Common myeloid progenitor, CD34-positive (primary cell): ENCODE measurements at regions not wholly inside any gene's neighbourhood (a gene's known extent, or its start where the extent isn't known, plus 50 kb on each side); places are given as distances from the start of the nearest gene placed in this dataset.

Experiments
- CTCF ChIA-PET: fragments of 350-600 bp; sonication (Branson Sonifier 250); formaldehyde crosslinking; loops from one replicate; lab custom pipeline; 2021; ENCODE audit warnings: antibody characterized with exemption; lab: Charles Lee
- POLR2A ChIA-PET: fragments of 350-600 bp; sonication (Branson Sonifier 250); formaldehyde crosslinking; loops from one replicate; lab custom pipeline; 2021; ENCODE audit warnings: antibody characterized with exemption; lab: Charles Lee
- DNase-seq, 3 donors: peaks; one replicate each; pipeline versions ENCODE4 v3.0.0 to v3.0.0-alpha.2; 2013
- H3K27ac ChIP-seq, 2 experiments: 1 replicate in 1 of 2; 2 replicates in 1 of 2; pipeline ENCODE4 v1.7.0; 2013; ENCODE audit warnings: inconsistent platforms in 2 of 2, low read length in 2 of 2, mild to moderate bottlenecking in 2 of 2, low read depth in 1 of 2, moderate library complexity in 1 of 2; ENCODE audit not compliant: severe bottlenecking in 2 of 2, insufficient read depth in 1 of 2, poor library complexity in 1 of 2
- H3K27me3 ChIP-seq, 5 experiments: replicated peaks in 2 of 5; 1 replicate in 3 of 5; 2 replicates in 2 of 5; pipeline versions ENCODE4 v1.6.1 to v1.7.0; 2013; ENCODE audit warnings: low read length in 4 of 5, mild to moderate bottlenecking in 2 of 5, moderate library complexity in 2 of 5, inconsistent platforms in 1 of 5; ENCODE audit not compliant: insufficient read depth in 5 of 5, control insufficient read depth in 4 of 5
- H3K36me3 ChIP-seq, 4 experiments: 1 replicate in 2 of 4; 2 replicates in 2 of 4; pipeline versions ENCODE4 v1.6.1 to v1.7.0; 2013; ENCODE audit warnings: low read length in 3 of 4, control low read depth in 1 of 4, mild to moderate bottlenecking in 1 of 4; ENCODE audit not compliant: control insufficient read depth in 4 of 4, insufficient read depth in 4 of 4
- H3K4me1 ChIP-seq, 4 experiments: 1 replicate in 3 of 4; 2 replicates in 1 of 4; pipeline versions ENCODE4 v1.6.1 to v1.7.1; 2013; ENCODE audit warnings: low read length in 3 of 4, mild to moderate bottlenecking in 3 of 4, control low read depth in 1 of 4, inconsistent platforms in 1 of 4, moderate library complexity in 1 of 4; ENCODE audit not compliant: control insufficient read depth in 4 of 4, insufficient read depth in 4 of 4; ENCODE audit errors: control extremely low read depth in 1 of 4
- H3K4me3 ChIP-seq, 7 experiments: 1 replicate in 4 of 7; 2 replicates in 3 of 7; pipeline versions ENCODE4 v1.5.1 to v1.7.0; 2013; ENCODE audit warnings: mild to moderate bottlenecking in 7 of 7, low read length in 6 of 7, moderate library complexity in 6 of 7, inconsistent platforms in 2 of 7, low read depth in 2 of 7, control low read depth in 1 of 7; ENCODE audit not compliant: insufficient read depth in 4 of 7, control insufficient read depth in 1 of 7; ENCODE audit errors: extremely low read depth in 1 of 7
- H3K9me3 ChIP-seq, 5 experiments: 1 replicate in 4 of 5; 2 replicates in 1 of 5; pipeline versions ENCODE4 v1.6.1 to v1.7.1; 2013; ENCODE audit warnings: low read length in 4 of 5, mild to moderate bottlenecking in 2 of 5, inconsistent platforms in 1 of 5, low read depth in 1 of 5, moderate library complexity in 1 of 5; ENCODE audit not compliant: control insufficient read depth in 4 of 5, insufficient read depth in 2 of 5; ENCODE audit errors: control extremely low read depth in 1 of 5
- WGBS: methylation state at CpG from one replicate; pipeline ENCODE4 v1.1.5; 2013; ENCODE audit not compliant: insufficient coverage; 5-methylcytosine and 5-hydroxymethylcytosine counted together

DNA sequence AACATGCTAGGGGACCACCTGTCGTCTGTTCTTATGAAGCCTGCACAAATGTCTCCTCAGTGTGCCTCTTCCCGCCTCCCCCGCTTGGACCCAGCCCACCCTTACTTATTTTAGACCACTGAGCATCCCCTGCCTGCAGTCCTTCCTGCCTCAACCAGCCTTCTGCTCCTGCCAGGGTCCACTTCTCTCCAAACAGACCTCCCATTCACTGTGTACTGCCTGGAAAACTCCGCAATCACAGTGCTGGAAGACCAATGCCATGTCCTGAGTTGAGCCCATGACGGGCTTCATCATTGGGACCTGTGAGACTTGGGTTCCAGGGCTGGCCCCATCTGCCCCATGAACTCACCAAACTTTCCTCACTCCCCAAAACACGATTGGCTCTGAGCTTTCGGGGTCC lies 309.4 kb downstream of the IRX1 start:
- Histone ChIP-seq H3K9me3 (peaks cover 0 to 1% (median 0%) of the 10 kb centered on the region in 5 experiments), H3K4me1 (no peaks in the 10 kb centered on the region), H3K4me3 (no peak overlapping the region), H3K27ac (no peak overlapping the region), H3K36me3 (no peaks in the 10 kb centered on the region), H3K27me3 (peaks cover 0 to 2% (median 0%) of the 10 kb centered on the region in 5 experiments)
- ChIA-PET POLR2A (no interaction called here), CTCF (no interaction called here)
- no peak for DNase-seq
- 96% methylated on average over 7 of the region's 7 CpGs for WGBS

- peaks cover 0 to 1% (median 0%) of the 10 kb centered on the region in 5 experiments for H3K9me3 ChIP-seq
Observed at GRCh38 chr5:3905521-3905920, 309.9 kb downstream of the IRX1 start.

DNA sequence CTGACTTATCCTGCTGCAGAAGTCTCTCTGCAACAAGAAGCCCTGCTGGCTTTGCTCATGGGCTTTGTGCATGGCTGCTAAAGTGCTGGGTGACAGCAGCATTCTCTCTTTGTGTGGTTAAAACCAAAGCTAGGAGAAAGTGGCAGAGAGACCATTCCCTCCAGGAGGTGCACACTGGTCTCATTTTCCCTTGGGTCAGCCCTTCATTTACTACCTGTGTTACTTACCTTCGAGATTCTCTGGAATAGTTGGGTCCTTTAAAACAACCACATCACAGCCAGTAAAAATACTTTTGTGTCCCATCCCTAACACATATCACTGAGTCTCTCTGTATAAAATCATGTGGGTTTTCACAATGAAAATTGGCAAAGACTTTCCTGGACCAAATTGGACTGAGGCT lies 315.5 kb downstream of the IRX1 start:
- Histone ChIP-seq H3K4me1 (no peaks in the 10 kb centered on the region), H3K27ac (no peak overlapping the region), H3K4me3 (no peak overlapping the region), H3K9me3 (no peaks in the 10 kb centered on the region), H3K27me3 (no peaks in the 10 kb centered on the region), H3K36me3 (no peaks in the 10 kb centered on the region)
- 80% methylated on average over 1 of the region's 1 CpG for WGBS
- POLR2A ChIA-PET, result no interaction called here
- DNase-seq, result no peak
- CTCF ChIA-PET, result no interaction called here

More at GRCh38 chr5:3905521-3905920, 309.9 kb downstream of the IRX1 start:
- H3K27ac ChIP-seq, result no peak overlapping the region
- no peaks in the 10 kb centered on the region for H3K4me1 ChIP-seq
- POLR2A ChIA-PET, result no interaction called here
- peaks cover 0 to 2% (median 0%) of the 10 kb centered on the region in 5 experiments for H3K27me3 ChIP-seq
- H3K36me3 ChIP-seq, result no peaks in the 10 kb centered on the region
- DNase-seq, result no peak
- CTCF ChIA-PET, result interaction anchor here (1.3 kb wide), 1 partner anchor 10 kb away, joined by 3 read pairs; no protein-coding TSS in a partner anchor
- no peak overlapping the region for H3K4me3 ChIP-seq
- 89% methylated on average over 3 of the region's 3 CpGs for WGBS

GRCh38 chr5:3911773-3912172 lies 316.1 kb downstream of the IRX1 start:
- 86% methylated on average over 3 of the region's 4 CpGs for WGBS
- Histone ChIP-seq H3K4me3 (no peak overlapping the region), H3K9me3 (no peaks in the 10 kb centered on the region), H3K27me3 (no peaks in the 10 kb centered on the region), H3K4me1 (no peaks in the 10 kb centered on the region), H3K27ac (no peak overlapping the region), H3K36me3 (no peaks in the 10 kb centered on the region)
- ChIA-PET POLR2A (no interaction called here), CTCF (no interaction called here)
- DNase-seq, result no peak

- CTCF ChIA-PET, result no interaction called here
- no peak overlapping the region for H3K4me3 ChIP-seq
- H3K27me3 ChIP-seq, result no peaks in the 10 kb centered on the region
- no peaks in the 10 kb centered on the region for H3K9me3 ChIP-seq
- H3K27ac ChIP-seq, result no peak overlapping the region
- POLR2A ChIA-PET, result no interaction called here
- no peak for DNase-seq
- no peaks in the 10 kb centered on the region for H3K36me3 ChIP-seq
- H3K4me1 ChIP-seq, result no peaks in the 10 kb centered on the region
- WGBS, result 95% methylated on average over 7 of the region's 7 CpGs
Observed at GRCh38 chr5:3912790-3913189, 317.2 kb downstream of the IRX1 start.

GRCh38 chr5:3913279-3913678 lies 317.6 kb downstream of the IRX1 start:
- no peak for DNase-seq
- CTCF ChIA-PET, result no interaction called here
- no peaks in the 10 kb centered on the region for H3K27me3 ChIP-seq
- H3K4me3 ChIP-seq, result no peak overlapping the region
- no peak overlapping the region for H3K27ac ChIP-seq
- POLR2A ChIA-PET, result no interaction called here
- H3K36me3 ChIP-seq, result no peaks in the 10 kb centered on the region
- WGBS, result 98% methylated on average over 3 of the region's 3 CpGs
- peaks cover 0 to 2% (median 0%) of the 10 kb centered on the region in 5 experiments for H3K9me3 ChIP-seq
- H3K4me1 ChIP-seq, result no peaks in the 10 kb centered on the region

- ChIA-PET CTCF (no interaction called here), POLR2A (no interaction called here)
- H3K27ac ChIP-seq, result no peak overlapping the region
- no peaks in the 10 kb centered on the region for H3K36me3 ChIP-seq
- peaks cover 0 to 2% (median 0%) of the 10 kb centered on the region in 5 experiments for H3K9me3 ChIP-seq
- no peak for DNase-seq
- H3K4me3 ChIP-seq, result no peak overlapping the region
- H3K4me1 ChIP-seq, result no peaks in the 10 kb centered on the region
- peaks cover 0 to 2% (median 0%) of the 10 kb centered on the region in 5 experiments for H3K27me3 ChIP-seq
- 95% methylated on average over 7 of the region's 7 CpGs for WGBS
Observed at GRCh38 chr5:3925022-3925421, 329.4 kb downstream of the IRX1 start.
